ENCODE measurements at regions not wholly inside any gene's neighbourhood (a gene's known extent, or its start where the extent isn't known, plus 50 kb on each side); places are given as distances from the start of the nearest gene placed in this dataset.

- no peak for TF ChIP-seq CTCF (conservative IDR thresholded peaks at IDR 0.05; ENCODE audit: low read depth, low read length)
- no peak for TF ChIP-seq EZH2 (IDR thresholded peaks at IDR 0.05; ENCODE audit: borderline replicate concordance, low read depth, low read length, poor library complexity, severe bottlenecking)
Observed at GRCh38 chr3:99236576-99236975, 335.1 kb upstream of the DCBLD2 start.
